IMR-90 (cell line): ENCODE measurements at regions not wholly inside any gene's neighbourhood (a gene's known extent, or its start where the extent isn't known, plus 50 kb on each side); places are given as distances from the start of the nearest gene placed in this dataset.

Source experiments
- ATAC-seq: fragments of 200-7000 bp; cut with Tn5 transposase; 2 replicates; pipeline ENCODE4 v1.9.1; 2020; ENCODE audit warnings: low read depth, mild to moderate bottlenecking, moderate library complexity
- BruUV-seq: library from RNA; stranded (reverse); fragments of 400-500 nt; replicated peaks from 2 replicates; lab custom pipeline; 2021; lab: Mats Ljungman, UMichigan
- CTCF ChIA-PET: fragments of 300-600 bp; formaldehyde crosslinking; extraction: SDS; loops from one replicate; lab custom pipeline; 2021; ENCODE audit warnings: antibody characterized with exemption; lab: Yijun Ruan, JAX
- POLR2A ChIA-PET: fragments of 300-600 bp; sonication (Branson Sonifier 250); formaldehyde crosslinking; loops from one replicate; lab custom pipeline; 2022; ENCODE audit warnings: antibody characterized with exemption; ENCODE audit not compliant: unreplicated experiment; lab: Charles Lee
- DNase-seq: peaks from one replicate; pipeline ENCODE4 v3.0.0; 2013
- H2AFZ ChIP-seq: replicated peaks from 2 replicates; pipeline ENCODE3; 2013; ENCODE audit warnings: low read length, mild to moderate bottlenecking; ENCODE audit not compliant: poor library complexity
- H2AK5ac ChIP-seq: 2 replicates; pipeline ENCODE4 v1.6.1; 2013; ENCODE audit warnings: low read depth, low read length, inconsistent platforms
- H2AK9ac ChIP-seq: replicated peaks from 2 replicates; pipeline ENCODE3; 2013; ENCODE audit warnings: mild to moderate bottlenecking, low read depth, low read length, moderate library complexity; ENCODE audit not compliant: poor library complexity
- H2BK120ac ChIP-seq: 2 replicates; pipeline ENCODE4 v1.6.1; 2013; ENCODE audit warnings: low read depth, low read length, inconsistent platforms
- H2BK15ac ChIP-seq: 3 replicates; pipeline ENCODE4 v1.6.1; 2013; ENCODE audit warnings: low read depth, low read length, inconsistent platforms
- H2BK20ac ChIP-seq: 2 replicates; pipeline ENCODE4 v1.6.1; 2013; ENCODE audit warnings: low read depth, mild to moderate bottlenecking, inconsistent platforms, low read length, moderate library complexity
- H2BK5ac ChIP-seq: 2 replicates; pipeline ENCODE4 v1.6.1; 2013; ENCODE audit warnings: mild to moderate bottlenecking, low read depth, low read length, inconsistent platforms; ENCODE audit not compliant: poor library complexity, severe bottlenecking
- H3K14ac ChIP-seq: replicated peaks from 2 replicates; pipeline ENCODE4 v1.6.1; 2013; ENCODE audit warnings: low read depth, low read length, inconsistent platforms
- H3K18ac ChIP-seq: 2 replicates; pipeline ENCODE4 v1.6.1; 2013; ENCODE audit warnings: low read depth, low read length, control low read depth
- H3K23ac ChIP-seq: 2 replicates; pipeline ENCODE4 v1.6.1; 2013; ENCODE audit warnings: low read depth, low read length, inconsistent platforms
- H3K27ac ChIP-seq: 2 replicates; pipeline ENCODE4 v1.5.1; 2013; ENCODE audit warnings: mild to moderate bottlenecking, control low read depth, low read length; ENCODE audit not compliant: insufficient read depth
- H3K27me3 ChIP-seq: 2 replicates; pipeline ENCODE4 v1.6.1; 2013; ENCODE audit warnings: low read length; ENCODE audit not compliant: control insufficient read depth, insufficient read depth
- H3K36me3 ChIP-seq: 2 replicates; pipeline ENCODE4 v1.6.1; 2013; ENCODE audit warnings: low read length, mixed read lengths; ENCODE audit not compliant: control insufficient read depth, insufficient read depth
- H3K4ac ChIP-seq: 2 replicates; pipeline ENCODE4 v1.6.1; 2013; ENCODE audit warnings: low read depth, low read length, inconsistent platforms
- H3K4me1 ChIP-seq: 2 replicates; pipeline ENCODE4 v1.6.1; 2013; ENCODE audit warnings: low read length, mixed read lengths; ENCODE audit not compliant: control insufficient read depth, insufficient read depth
- H3K4me2 ChIP-seq: 2 replicates; pipeline ENCODE4 v1.6.1; 2013; ENCODE audit warnings: low read depth, mild to moderate bottlenecking, control low read depth, low read length, moderate library complexity
- H3K4me3 ChIP-seq: 2 replicates; pipeline ENCODE4 v1.5.1; 2013; ENCODE audit warnings: low read depth, mild to moderate bottlenecking, control low read depth, low read length, moderate library complexity; ENCODE audit not compliant: insufficient read depth
- H3K56ac ChIP-seq: 2 replicates; pipeline ENCODE4 v1.6.1; 2013; ENCODE audit warnings: low read length, inconsistent platforms; ENCODE audit not compliant: insufficient read depth; ENCODE audit errors: extremely low read depth
- H3K79me1 ChIP-seq, 2 experiments: 2 replicates each; pipeline ENCODE4 v1.6.1; 2013; ENCODE audit warnings: low read length in 2 of 2, inconsistent platforms in 1 of 2, low read depth in 1 of 2
- H3K9ac ChIP-seq: 2 replicates; pipeline ENCODE4 v1.6.1; 2013; ENCODE audit warnings: low read depth, low read length, control low read depth
- H3K9me1 ChIP-seq: 2 replicates; pipeline ENCODE4 v1.6.1; 2013; ENCODE audit warnings: low read length, inconsistent platforms; ENCODE audit not compliant: insufficient read depth
- H3K9me3 ChIP-seq: 2 replicates; pipeline ENCODE4 v1.6.1; 2013; ENCODE audit warnings: low read length; ENCODE audit not compliant: control insufficient read depth, insufficient read depth
- H4K20me1 ChIP-seq: 2 replicates; pipeline ENCODE4 v1.6.1; 2013; ENCODE audit warnings: low read length, inconsistent platforms; ENCODE audit not compliant: insufficient read depth
- H4K5ac ChIP-seq: 2 replicates; pipeline ENCODE4 v1.6.1; 2013; ENCODE audit warnings: mild to moderate bottlenecking, low read depth, low read length, control low read depth
- H4K8ac ChIP-seq, 2 experiments: 2 replicates each; pipeline ENCODE4 v1.6.1; 2013; ENCODE audit warnings: low read depth in 2 of 2, low read length in 2 of 2, control low read depth in 1 of 2, inconsistent platforms in 1 of 2
- H4K91ac ChIP-seq: 2 replicates; pipeline ENCODE4 v1.6.1; 2013; ENCODE audit warnings: low read depth, low read length, inconsistent platforms; ENCODE audit not compliant: insufficient read depth
- BHLHE40 ChIP-seq: fragments of 150-350 bp; IDR thresholded peaks from 2 replicates; pipeline ENCODE4 v1.6.1; 2016; ENCODE audit warnings: mild to moderate bottlenecking, low read depth, low read length
- CEBPB ChIP-seq: IDR thresholded peaks from 2 replicates; pipeline ENCODE4 v1.6.1; 2012; ENCODE audit warnings: low read depth, low read length, improper control_type of control experiment
- CHD1 ChIP-seq: IDR thresholded peaks from 2 replicates; pipeline ENCODE4 v1.6.1; 2012; ENCODE audit warnings: low read depth, low read length, improper control_type of control experiment
- CTCF ChIP-seq: conservative IDR thresholded peaks from 2 replicates; pipeline ENCODE4 v1.5.1; 2012; ENCODE audit warnings: mild to moderate bottlenecking, low read depth, low read length, improper control_type of control experiment
- ELK1 ChIP-seq: fragments of 150-350 bp; IDR thresholded peaks from 2 replicates; pipeline ENCODE4 v1.6.1; 2016; ENCODE audit warnings: low read depth, mild to moderate bottlenecking, low read length, moderate library complexity, borderline replicate concordance
- MAFK ChIP-seq: IDR thresholded peaks from 2 replicates; pipeline ENCODE4 v1.6.1; 2012; ENCODE audit warnings: low read depth, low read length, improper control_type of control experiment
- MAZ ChIP-seq: IDR thresholded peaks from 2 replicates; pipeline ENCODE4 v1.6.1; 2012; ENCODE audit warnings: low read depth, mild to moderate bottlenecking, low read length, improper control_type of control experiment, moderate library complexity, borderline replicate concordance
- MXI1 ChIP-seq: IDR thresholded peaks from 2 replicates; pipeline ENCODE4 v1.6.1; 2012; ENCODE audit warnings: low read depth, mild to moderate bottlenecking, low read length, moderate library complexity, borderline replicate concordance
- RCOR1 ChIP-seq: IDR thresholded peaks from 2 replicates; pipeline ENCODE4 v1.6.1; 2012; ENCODE audit warnings: mild to moderate bottlenecking, low read length, improper control_type of control experiment; ENCODE audit not compliant: insufficient replicate concordance
- RFX5 ChIP-seq: IDR thresholded peaks from 2 replicates; pipeline ENCODE4 v1.8.0; 2012; ENCODE audit warnings: low read depth, mild to moderate bottlenecking, low read length, moderate library complexity
- SMC3 ChIP-seq: fragments of 150-350 bp; IDR thresholded peaks from 2 replicates; pipeline ENCODE4 v1.6.1; 2016; ENCODE audit warnings: low read depth, mild to moderate bottlenecking, antibody characterized with exemption, low read length, moderate library complexity
- USF2 ChIP-seq: fragments of 150-350 bp; IDR thresholded peaks from 2 replicates; pipeline ENCODE4 v1.6.1; 2017; ENCODE audit warnings: mild to moderate bottlenecking, antibody characterized with exemption, low read length, low read depth
- WGBS, 2 experiments: methylation state at CpG; one replicate each; pipeline versions ENCODE4 v1.1.5 to v1.1.7; 2013; ENCODE audit warnings: missing lambda C conversion rate in 2 of 2; ENCODE audit not compliant: insufficient read length in 1 of 2; ENCODE audit errors: extremely low coverage in 2 of 2; 5-methylcytosine and 5-hydroxymethylcytosine counted together
- dilution Hi-C: fragments of 300-500 bp; cut with HindIII; formaldehyde crosslinking; loops from one replicate; pipeline ENCODE4 v1.14.3; 2018; ENCODE audit warnings: low sequenced_read_pairs; ENCODE audit not compliant: unreplicated experiment
- in situ Hi-C: fragments of 300-500 bp; cut with MboI; formaldehyde crosslinking; loops from 3 replicates; pipeline ENCODE4 v1.14.3; 2019; ENCODE audit warnings: low sequenced_read_pairs, inconsistent platforms, mixed read lengths
- intact Hi-C: fragments of 100-400 bp; cut with micrococcal nuclease; formaldehyde crosslinking; loops from 2 replicates; pipeline ENCODE4 v1.10.0; 2022

- no peak overlapping the region for H3K56ac ChIP-seq
- no peak overlapping the region for H3K23ac ChIP-seq
- TF ChIP-seq CHD1 (no peak), MAZ (no peak), SMC3 (no peak), BHLHE40 (no peak), RFX5 (no peak), USF2 (no peak), RCOR1 (no peak), ELK1 (no peak), CEBPB (no peak), CTCF (no peak), MAFK (no peak), MXI1 (no peak)
- H3K27me3 ChIP-seq: no peaks in the 10 kb centered on the region; the same call in 1 of the 2 replicates
- H3K9me3 ChIP-seq: no peaks in the 10 kb centered on the region
- no peak overlapping the region for H3K18ac ChIP-seq
- in situ Hi-C loops: no loop called here
- no TSS peak for BruUV-seq
- H2AK9ac ChIP-seq: no peak overlapping the region
- no peak overlapping the region for H4K91ac ChIP-seq
- H3K36me3 ChIP-seq: no peaks in the 10 kb centered on the region
- H3K4me2 ChIP-seq: no peak overlapping the region
- H2AK5ac ChIP-seq: no peak overlapping the region
- H3K9ac ChIP-seq: no peak overlapping the region
- no peak overlapping the region for H4K5ac ChIP-seq
- intact Hi-C loops: no loop called here
- H2BK5ac ChIP-seq: no peak overlapping the region
- no peak overlapping the region for H3K14ac ChIP-seq
- no peak overlapping the region for H3K4me3 ChIP-seq
- H2BK15ac ChIP-seq: no peak overlapping the region
- no peak overlapping the region for H3K27ac ChIP-seq
- H3K9me1 ChIP-seq: no peaks in the 10 kb centered on the region
- H2BK120ac ChIP-seq: no peak overlapping the region
- ChIA-PET POLR2A (no interaction called here), CTCF (no interaction called here)
- dilution Hi-C loops: no loop called here
- ATAC-seq: no peak
- no peak for DNase-seq
- H2AFZ ChIP-seq: no peak overlapping the region
- H3K79me1 ChIP-seq: no peaks in the 10 kb centered on the region
- no CpG with 5 or more reads among the region's 6 CpGs for WGBS, 2 experiments
- H2BK20ac ChIP-seq: no peak overlapping the region
- no peak overlapping the region for H3K4ac ChIP-seq
- H4K8ac ChIP-seq: no peak overlapping the region
- no peaks in the 10 kb centered on the region for H3K4me1 ChIP-seq
- H4K20me1 ChIP-seq: no peaks in the 10 kb centered on the region
Observed at GRCh38 chr2:6647046-6647445, 218.7 kb downstream of the CMPK2 start.
